H1 (cell line): ENCODE measurements at regions not wholly inside any gene's neighbourhood (a gene's known extent, or its start where the extent isn't known, plus 50 kb on each side); places are given as distances from the start of the nearest gene placed in this dataset.

Experiments used
- CTCF ChIP-seq, 3 experiments: IDR thresholded peaks; 1 replicate in 2 of 3; 2 replicates in 1 of 3; pipeline versions ENCODE4 v1.5.1 to v1.6.1; 2011; ENCODE audit warnings: low read length in 3 of 3, mild to moderate bottlenecking in 3 of 3, inconsistent platforms in 2 of 3, low read depth in 1 of 3, moderate library complexity in 1 of 3; ENCODE audit not compliant: insufficient read depth in 1 of 3; ENCODE audit errors: control extremely low read depth in 1 of 3
- JUN ChIP-seq: IDR thresholded peaks from 2 replicates; pipeline ENCODE4 v1.6.1; 2011; ENCODE audit warnings: low read depth, mild to moderate bottlenecking, improper control_type of control experiment, low read length
- NANOG ChIP-seq: IDR thresholded peaks from 2 replicates; pipeline ENCODE4 v1.6.1; 2011; ENCODE audit warnings: low read length, low read depth, mild to moderate bottlenecking, inconsistent platforms; ENCODE audit not compliant: insufficient read depth, poor library complexity, severe bottlenecking
- POLR2A ChIP-seq, 2 experiments: IDR thresholded peaks; 1 replicate in 1 of 2; 2 replicates in 1 of 2; pipeline ENCODE4 v1.6.1; 2011; ENCODE audit warnings: low read depth in 2 of 2, low read length in 2 of 2, mild to moderate bottlenecking in 2 of 2; ENCODE audit errors: control extremely low read depth in 1 of 2
- POLR2AphosphoS5 ChIP-seq: IDR thresholded peaks from 2 replicates; pipeline ENCODE4 v1.6.1; 2011; ENCODE audit warnings: low read depth, low read length
- SP1 ChIP-seq: IDR thresholded peaks from 2 replicates; pipeline ENCODE4 v1.6.1; 2011; ENCODE audit warnings: low read depth, low read length
- SP2 ChIP-seq: IDR thresholded peaks from 2 replicates; pipeline ENCODE4 v1.6.1; 2012; ENCODE audit warnings: mild to moderate bottlenecking, low read length, inconsistent platforms

DNA sequence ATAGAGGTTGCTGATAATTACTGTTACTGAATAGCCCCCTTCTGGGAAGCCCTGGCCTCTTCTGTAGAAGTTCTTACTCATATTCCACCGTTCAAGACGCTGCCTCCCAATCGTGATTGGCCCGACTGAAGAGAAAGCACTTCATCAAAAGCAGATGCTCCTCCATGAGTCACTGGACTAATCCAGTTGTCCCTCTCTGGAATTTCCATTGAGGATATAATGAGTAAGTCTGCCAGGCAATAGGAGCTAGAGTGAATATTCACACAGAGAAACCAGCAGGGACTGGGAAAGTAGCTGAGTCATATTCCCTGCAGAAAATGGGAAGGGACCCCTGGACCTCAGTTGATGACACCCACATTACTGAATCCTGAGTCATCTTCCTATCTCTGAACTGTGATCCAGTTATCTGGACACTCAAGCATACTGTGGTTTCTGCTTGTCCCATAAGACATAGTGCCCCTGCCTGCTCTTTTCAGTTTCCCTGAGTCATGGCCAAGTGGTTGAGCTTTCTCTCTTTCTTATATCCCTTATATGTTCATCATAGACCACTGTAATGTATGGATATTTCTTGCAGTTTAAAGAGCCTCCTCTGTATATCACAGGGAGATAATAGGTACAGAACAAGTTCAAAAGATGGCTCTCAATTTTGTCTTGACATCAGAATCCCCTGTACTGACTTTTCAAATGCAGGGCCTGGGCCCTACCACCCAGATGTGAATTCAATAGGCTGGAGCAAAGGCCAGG lies 151.2 kb upstream of the CDIN1 start:
- TF ChIP-seq NANOG (no peak), JUN (no peak), CTCF (IDR thresholded peaks at IDR 0.05; ENCODE audit: control extremely low read depth in 1 of 3, insufficient read depth in 1 of 3, low read depth in 1 of 3, low read length in 3 of 3) (no peak), POLR2A (IDR thresholded peaks at IDR 0.05; ENCODE audit: control extremely low read depth in 1 of 2, low read depth in 2 of 2, low read length in 2 of 2) (no peak), POLR2AphosphoS5 (no peak), SP2 (no peak), SP1 (no peak)
